HepG2 (cell line): ENCODE measurements at regions not wholly inside any gene's neighbourhood (a gene's known extent, or its start where the extent isn't known, plus 50 kb on each side); places are given as distances from the start of the nearest gene placed in this dataset.

Experiments used
- EP300 ChIP-seq, 3 experiments: sonication (generic) in 1 of 3; formaldehyde crosslinking in 1 of 3; IDR thresholded peaks; 2 replicates each; pipeline versions ENCODE4 v1.5.1 to v1.6.1; 2011 to 2020; ENCODE audit warnings: low read depth in 2 of 3, low read length in 2 of 3, borderline replicate concordance in 1 of 3, improper control_type of control experiment in 1 of 3, mild to moderate bottlenecking in 1 of 3, missing genetic modification reagents in 1 of 3, moderate library complexity in 1 of 3
- GABPB1 ChIP-seq: IDR thresholded peaks from 2 replicates; pipeline ENCODE4 v1.6.1; 2016; ENCODE audit warnings: mild to moderate bottlenecking, missing genetic modification reagents, moderate library complexity, missing compliant biosample characterization
- KLF15 ChIP-seq: sonication (generic); formaldehyde crosslinking; IDR thresholded peaks from 2 replicates; pipeline ENCODE4 v1.8.1; 2023; ENCODE audit warnings: borderline replicate concordance, mild to moderate bottlenecking, inconsistent platforms, missing genetic modification reagents, mixed read lengths
- RBM39 ChIP-seq: fragments of 200-400 bp; formaldehyde crosslinking; IDR thresholded peaks from one replicate; pipeline ENCODE4 v1.6.1; 2018; ENCODE audit warnings: antibody characterized with exemption, mild to moderate bottlenecking, low read depth, low read length; ENCODE audit not compliant: poor library complexity, severe bottlenecking
- TRIM22 ChIP-seq: fragments of 450-650 bp; IDR thresholded peaks from 2 replicates; pipeline ENCODE4 v1.6.1; 2017
- XRCC5 ChIP-seq: fragments of 200-400 bp; formaldehyde crosslinking; optimal IDR thresholded peaks from 2 replicates; pipeline ENCODE3; 2017; ENCODE audit warnings: mild to moderate bottlenecking, low read length
- ZNF605 ChIP-seq: sonication (generic); formaldehyde crosslinking; IDR thresholded peaks from 2 replicates; pipeline ENCODE4 v1.8.0; 2022; ENCODE audit warnings: mild to moderate bottlenecking, missing genetic modification reagents
- ZSCAN12 ChIP-seq: sonication (generic); formaldehyde crosslinking; IDR thresholded peaks from 2 replicates; pipeline ENCODE4 v1.9.0; 2021; ENCODE audit warnings: mild to moderate bottlenecking, missing genetic modification reagents
- ZSCAN29 ChIP-seq: sonication (generic); formaldehyde crosslinking; conservative IDR thresholded peaks from 2 replicates; pipeline ENCODE4 v1.4.0; 2020; ENCODE audit warnings: mild to moderate bottlenecking, missing genetic modification reagents
- TF ChIP-seq, protein P1 (sequence below): sonication (generic); formaldehyde crosslinking; IDR thresholded peaks from 2 replicates; pipeline ENCODE4 v1.5.0; 2020; ENCODE audit warnings: mild to moderate bottlenecking, missing genetic modification reagents, moderate library complexity
- TF ChIP-seq, protein P2 (sequence below): fragments of 450-650 bp; IDR thresholded peaks from 2 replicates; pipeline ENCODE4 v1.6.1; 2017; ENCODE audit warnings: mild to moderate bottlenecking

DNA sequence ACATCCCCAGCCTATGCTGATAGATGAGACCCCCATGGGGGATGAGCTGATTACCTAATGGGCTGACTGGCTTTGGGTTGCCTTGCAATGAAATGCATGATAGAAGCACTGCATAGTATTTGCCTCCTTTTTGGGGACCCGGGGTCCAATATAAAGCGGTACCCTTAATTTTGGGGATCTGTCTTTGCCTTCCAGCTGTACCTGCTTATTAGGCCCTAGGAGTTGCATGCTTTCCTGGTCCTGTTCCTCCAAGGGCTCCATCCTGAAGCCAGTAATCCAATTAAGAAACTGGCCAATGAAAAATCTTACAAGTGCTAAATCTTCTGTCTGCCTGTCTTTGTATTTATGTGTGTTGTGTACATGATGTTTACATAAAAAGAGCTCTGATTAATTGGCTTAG, 791.6 kb downstream of the TRIML1 start:
- TF ChIP-seq GABPB1 (CRISPR knock-in tag), result no peak
- TF ChIP-seq TRIM22, result no peak
- no peak for TF ChIP-seq ZNF605 (CRISPR knock-in tag)
- TF ChIP-seq, protein P1, sequence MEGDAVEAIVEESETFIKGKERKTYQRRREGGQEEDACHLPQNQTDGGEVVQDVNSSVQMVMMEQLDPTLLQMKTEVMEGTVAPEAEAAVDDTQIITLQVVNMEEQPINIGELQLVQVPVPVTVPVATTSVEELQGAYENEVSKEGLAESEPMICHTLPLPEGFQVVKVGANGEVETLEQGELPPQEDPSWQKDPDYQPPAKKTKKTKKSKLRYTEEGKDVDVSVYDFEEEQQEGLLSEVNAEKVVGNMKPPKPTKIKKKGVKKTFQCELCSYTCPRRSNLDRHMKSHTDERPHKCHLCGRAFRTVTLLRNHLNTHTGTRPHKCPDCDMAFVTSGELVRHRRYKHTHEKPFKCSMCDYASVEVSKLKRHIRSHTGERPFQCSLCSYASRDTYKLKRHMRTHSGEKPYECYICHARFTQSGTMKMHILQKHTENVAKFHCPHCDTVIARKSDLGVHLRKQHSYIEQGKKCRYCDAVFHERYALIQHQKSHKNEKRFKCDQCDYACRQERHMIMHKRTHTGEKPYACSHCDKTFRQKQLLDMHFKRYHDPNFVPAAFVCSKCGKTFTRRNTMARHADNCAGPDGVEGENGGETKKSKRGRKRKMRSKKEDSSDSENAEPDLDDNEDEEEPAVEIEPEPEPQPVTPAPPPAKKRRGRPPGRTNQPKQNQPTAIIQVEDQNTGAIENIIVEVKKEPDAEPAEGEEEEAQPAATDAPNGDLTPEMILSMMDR, result no peak
- no peak for TF ChIP-seq ZSCAN12 (CRISPR knock-in tag)
- TF ChIP-seq XRCC5, result no peak
- TF ChIP-seq ZSCAN29, result no peak
- TF ChIP-seq KLF15 (CRISPR knock-in tag), result no peak
- TF ChIP-seq, protein P2, sequence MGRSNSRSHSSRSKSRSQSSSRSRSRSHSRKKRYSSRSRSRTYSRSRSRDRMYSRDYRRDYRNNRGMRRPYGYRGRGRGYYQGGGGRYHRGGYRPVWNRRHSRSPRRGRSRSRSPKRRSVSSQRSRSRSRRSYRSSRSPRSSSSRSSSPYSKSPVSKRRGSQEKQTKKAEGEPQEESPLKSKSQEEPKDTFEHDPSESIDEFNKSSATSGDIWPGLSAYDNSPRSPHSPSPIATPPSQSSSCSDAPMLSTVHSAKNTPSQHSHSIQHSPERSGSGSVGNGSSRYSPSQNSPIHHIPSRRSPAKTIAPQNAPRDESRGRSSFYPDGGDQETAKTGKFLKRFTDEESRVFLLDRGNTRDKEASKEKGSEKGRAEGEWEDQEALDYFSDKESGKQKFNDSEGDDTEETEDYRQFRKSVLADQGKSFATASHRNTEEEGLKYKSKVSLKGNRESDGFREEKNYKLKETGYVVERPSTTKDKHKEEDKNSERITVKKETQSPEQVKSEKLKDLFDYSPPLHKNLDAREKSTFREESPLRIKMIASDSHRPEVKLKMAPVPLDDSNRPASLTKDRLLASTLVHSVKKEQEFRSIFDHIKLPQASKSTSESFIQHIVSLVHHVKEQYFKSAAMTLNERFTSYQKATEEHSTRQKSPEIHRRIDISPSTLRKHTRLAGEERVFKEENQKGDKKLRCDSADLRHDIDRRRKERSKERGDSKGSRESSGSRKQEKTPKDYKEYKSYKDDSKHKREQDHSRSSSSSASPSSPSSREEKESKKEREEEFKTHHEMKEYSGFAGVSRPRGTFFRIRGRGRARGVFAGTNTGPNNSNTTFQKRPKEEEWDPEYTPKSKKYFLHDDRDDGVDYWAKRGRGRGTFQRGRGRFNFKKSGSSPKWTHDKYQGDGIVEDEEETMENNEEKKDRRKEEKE, result no peak
- TF ChIP-seq EP300 (IDR thresholded peaks at IDR 0.05; ENCODE audit: low read depth in 2 of 2, low read length in 2 of 2), result no peak
- TF ChIP-seq EP300 (CRISPR knock-in tag; IDR thresholded peaks at IDR 0.05; ENCODE audit: borderline replicate concordance), result no peak
- TF ChIP-seq RBM39, result no peak
